Ovary (tissue), 7 donors: ENCODE measurements at regions not wholly inside any gene's neighbourhood (a gene's known extent, or its start where the extent isn't known, plus 50 kb on each side); places are given as distances from the start of the nearest gene placed in this dataset.

ENCODE experiments used
- DNase-seq, 5 donors: peaks; one replicate each; pipeline ENCODE4 v3.0.0-alpha.2; 2019 to 2020
- H3K27ac ChIP-seq, 2 donors: fragments of 200-600 bp; one replicate each; pipeline versions ENCODE4 v1.5.1 to v1.8.0; 2019 to 2022
- H3K27me3 ChIP-seq: fragments of 200-600 bp; one replicate; pipeline ENCODE4 v1.8.0; 2022
- H3K36me3 ChIP-seq: fragments of 200-600 bp; sonication (generic); one replicate; pipeline ENCODE4 v1.5.1; 2019
- H3K4me1 ChIP-seq: one replicate; pipeline ENCODE4 v1.8.1; 2013; ENCODE audit warnings: mild to moderate bottlenecking, moderate library complexity; ENCODE audit not compliant: insufficient read depth
- H3K4me3 ChIP-seq: fragments of 200-600 bp; sonication (generic); one replicate; pipeline ENCODE4 v1.5.1; 2017
- H3K9me3 ChIP-seq, 2 donors: fragments of 200-600 bp in 1 of 2; sonication (generic) in 1 of 2; one replicate each; pipeline versions ENCODE4 v1.5.1 to v1.8.1; 2013 to 2019; ENCODE audit warnings: mild to moderate bottlenecking in 1 of 2, moderate library complexity in 1 of 2
- CTCF ChIP-seq, 3 donors: fragments of 450-650 bp in 2 of 3; fragments of 200-600 bp in 1 of 3; IDR thresholded peaks; one replicate each; pipeline versions ENCODE4 v1.5.1 to v1.8.0; 2016 to 2022; ENCODE audit warnings: antibody characterized with exemption in 3 of 3, mild to moderate bottlenecking in 1 of 3
- EP300 ChIP-seq: sonication (generic); formaldehyde crosslinking; IDR thresholded peaks from one replicate; pipeline ENCODE4 v1.6.1; 2017; ENCODE audit warnings: antibody characterized with exemption
- POLR2A ChIP-seq: fragments of 450-650 bp; IDR thresholded peaks from one replicate; pipeline ENCODE4 v1.6.1; 2017; ENCODE audit warnings: antibody characterized with exemption, mild to moderate bottlenecking, moderate library complexity
- WGBS, 3 donors: extraction: QIAGEN DNeasy Blood & Tissue Kit in 1 of 3; methylation state at CpG; one replicate each; pipeline versions ENCODE4 v1.1.5 to v1.1.7; 2013 to 2017; 5-methylcytosine and 5-hydroxymethylcytosine counted together
- intact Hi-C, 4 donors: fragments of 100-400 bp; cut with DNase I; formaldehyde crosslinking; loops; one replicate each; pipeline versions ENCODE4 v1.11.0 to v1.15.1; 2022 to 2023
- donor health status: DM: no; HTN: no; CAD: no; lungs with moderate emphysema.
- donor health status: DM: no; HTN: no; CAD: no.
- donor health status: Bipolar disorder and iron deficiency.
- donor health status: DM: no; HTN: no; CAD: no.
- donor health status: DM: yes; HTN: yes; CAD: no.

- TF ChIP-seq EP300 (no peak), POLR2A (no peak), CTCF (IDR thresholded peaks at IDR 0.05) (no peak)
- H3K9me3 ChIP-seq: no peaks in the 10 kb centered on the region
- no peaks in the 10 kb centered on the region for H3K4me1 ChIP-seq
- H3K27me3 ChIP-seq: no peaks in the 10 kb centered on the region
- H3K4me3 ChIP-seq: no peak overlapping the region
- no peaks in the 10 kb centered on the region for H3K36me3 ChIP-seq
- intact Hi-C loops: no loop called here
- 85 to 91% (median 87%) methylated on average over 14 of the region's 14 CpGs for WGBS, 3 donors
- H3K27ac ChIP-seq: no peak overlapping the region
- DNase-seq: no peak
Observed at GRCh38 chr7:85566095-85566794, 379.4 kb upstream of the SEMA3D start.

GRCh38 chr7:85565276-85565675 is 378.4 kb upstream of the SEMA3D start:
- intact Hi-C loops: no loop called here
- TF ChIP-seq CTCF (IDR thresholded peaks at IDR 0.05): no peak
- no peak for TF ChIP-seq POLR2A
- no peak for TF ChIP-seq EP300
- Histone ChIP-seq H3K4me3 (no peak overlapping the region), H3K27me3 (no peaks in the 10 kb centered on the region), H3K4me1 (no peaks in the 10 kb centered on the region), H3K27ac (no peak overlapping the region), H3K36me3 (no peaks in the 10 kb centered on the region), H3K9me3 (no peaks in the 10 kb centered on the region)
- no peak for DNase-seq

GRCh38 chr7:85564861-85565260 is 378.0 kb upstream of the SEMA3D start:
- Histone ChIP-seq H3K27ac (no peak overlapping the region), H3K9me3 (no peaks in the 10 kb centered on the region), H3K4me1 (no peaks in the 10 kb centered on the region), H3K4me3 (no peak overlapping the region), H3K36me3 (no peaks in the 10 kb centered on the region), H3K27me3 (no peaks in the 10 kb centered on the region)
- no peak for TF ChIP-seq EP300
- TF ChIP-seq POLR2A: no peak
- no peak for TF ChIP-seq CTCF (IDR thresholded peaks at IDR 0.05)
- intact Hi-C loops: no loop called here
- DNase-seq: no peak
- 13 to 32% (median 22%) methylated on average over 3 of the region's 3 CpGs for whole genome bisulfite sequencing, 3 donors

GRCh38 chr7:85561706-85562105 is 374.9 kb upstream of the SEMA3D start:
- H3K9me3 ChIP-seq: no peaks in the 10 kb centered on the region
- H3K27ac ChIP-seq: no peak overlapping the region
- H3K36me3 ChIP-seq: no peaks in the 10 kb centered on the region
- TF ChIP-seq CTCF (IDR thresholded peaks at IDR 0.05) (no peak), POLR2A (no peak), EP300 (no peak)
- no peaks in the 10 kb centered on the region for H3K27me3 ChIP-seq
- H3K4me1 ChIP-seq: no peaks in the 10 kb centered on the region
- intact Hi-C loops: no loop called here
- no peak overlapping the region for H3K4me3 ChIP-seq
- no peak for DNase-seq
